ENCODE measurements at regions not wholly inside any gene's neighbourhood (a gene's known extent, or its start where the extent isn't known, plus 50 kb on each side); places are given as distances from the start of the nearest gene placed in this dataset.
A peak's percentile ranks its signal among the peaks of the same experiment; 100 is the strongest.

- TF ChIP-seq, protein P1, sequence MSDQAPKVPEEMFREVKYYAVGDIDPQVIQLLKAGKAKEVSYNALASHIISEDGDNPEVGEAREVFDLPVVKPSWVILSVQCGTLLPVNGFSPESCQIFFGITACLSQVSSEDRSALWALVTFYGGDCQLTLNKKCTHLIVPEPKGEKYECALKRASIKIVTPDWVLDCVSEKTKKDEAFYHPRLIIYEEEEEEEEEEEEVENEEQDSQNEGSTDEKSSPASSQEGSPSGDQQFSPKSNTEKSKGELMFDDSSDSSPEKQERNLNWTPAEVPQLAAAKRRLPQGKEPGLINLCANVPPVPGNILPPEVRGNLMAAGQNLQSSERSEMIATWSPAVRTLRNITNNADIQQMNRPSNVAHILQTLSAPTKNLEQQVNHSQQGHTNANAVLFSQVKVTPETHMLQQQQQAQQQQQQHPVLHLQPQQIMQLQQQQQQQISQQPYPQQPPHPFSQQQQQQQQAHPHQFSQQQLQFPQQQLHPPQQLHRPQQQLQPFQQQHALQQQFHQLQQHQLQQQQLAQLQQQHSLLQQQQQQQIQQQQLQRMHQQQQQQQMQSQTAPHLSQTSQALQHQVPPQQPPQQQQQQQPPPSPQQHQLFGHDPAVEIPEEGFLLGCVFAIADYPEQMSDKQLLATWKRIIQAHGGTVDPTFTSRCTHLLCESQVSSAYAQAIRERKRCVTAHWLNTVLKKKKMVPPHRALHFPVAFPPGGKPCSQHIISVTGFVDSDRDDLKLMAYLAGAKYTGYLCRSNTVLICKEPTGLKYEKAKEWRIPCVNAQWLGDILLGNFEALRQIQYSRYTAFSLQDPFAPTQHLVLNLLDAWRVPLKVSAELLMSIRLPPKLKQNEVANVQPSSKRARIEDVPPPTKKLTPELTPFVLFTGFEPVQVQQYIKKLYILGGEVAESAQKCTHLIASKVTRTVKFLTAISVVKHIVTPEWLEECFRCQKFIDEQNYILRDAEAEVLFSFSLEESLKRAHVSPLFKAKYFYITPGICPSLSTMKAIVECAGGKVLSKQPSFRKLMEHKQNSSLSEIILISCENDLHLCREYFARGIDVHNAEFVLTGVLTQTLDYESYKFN (CRISPR knock-in tag; conservative IDR thresholded peaks at IDR 0.05): no peak
- TF ChIP-seq KLF16 (CRISPR knock-in tag; IDR thresholded peaks at IDR 0.05) (no peak), NR1H2 (CRISPR knock-in tag; IDR thresholded peaks at IDR 0.05; ENCODE audit: borderline replicate concordance, low read depth) (no peak), PAF1 (CRISPR knock-in tag; IDR thresholded peaks at IDR 0.05) (no peak), TBL1XR1 (IDR thresholded peaks at IDR 0.05; ENCODE audit: borderline replicate concordance, low read length, partially characterized antibody) (no peak), ZNF768 (CRISPR knock-in tag; IDR thresholded peaks at IDR 0.05) (no peak), DR1 (CRISPR knock-in tag; IDR thresholded peaks at IDR 0.05) (no peak), ZNF710 (CRISPR knock-in tag; IDR thresholded peaks at IDR 0.05; ENCODE audit: borderline replicate concordance) (no peak)
- TF ChIP-seq, protein P2, sequence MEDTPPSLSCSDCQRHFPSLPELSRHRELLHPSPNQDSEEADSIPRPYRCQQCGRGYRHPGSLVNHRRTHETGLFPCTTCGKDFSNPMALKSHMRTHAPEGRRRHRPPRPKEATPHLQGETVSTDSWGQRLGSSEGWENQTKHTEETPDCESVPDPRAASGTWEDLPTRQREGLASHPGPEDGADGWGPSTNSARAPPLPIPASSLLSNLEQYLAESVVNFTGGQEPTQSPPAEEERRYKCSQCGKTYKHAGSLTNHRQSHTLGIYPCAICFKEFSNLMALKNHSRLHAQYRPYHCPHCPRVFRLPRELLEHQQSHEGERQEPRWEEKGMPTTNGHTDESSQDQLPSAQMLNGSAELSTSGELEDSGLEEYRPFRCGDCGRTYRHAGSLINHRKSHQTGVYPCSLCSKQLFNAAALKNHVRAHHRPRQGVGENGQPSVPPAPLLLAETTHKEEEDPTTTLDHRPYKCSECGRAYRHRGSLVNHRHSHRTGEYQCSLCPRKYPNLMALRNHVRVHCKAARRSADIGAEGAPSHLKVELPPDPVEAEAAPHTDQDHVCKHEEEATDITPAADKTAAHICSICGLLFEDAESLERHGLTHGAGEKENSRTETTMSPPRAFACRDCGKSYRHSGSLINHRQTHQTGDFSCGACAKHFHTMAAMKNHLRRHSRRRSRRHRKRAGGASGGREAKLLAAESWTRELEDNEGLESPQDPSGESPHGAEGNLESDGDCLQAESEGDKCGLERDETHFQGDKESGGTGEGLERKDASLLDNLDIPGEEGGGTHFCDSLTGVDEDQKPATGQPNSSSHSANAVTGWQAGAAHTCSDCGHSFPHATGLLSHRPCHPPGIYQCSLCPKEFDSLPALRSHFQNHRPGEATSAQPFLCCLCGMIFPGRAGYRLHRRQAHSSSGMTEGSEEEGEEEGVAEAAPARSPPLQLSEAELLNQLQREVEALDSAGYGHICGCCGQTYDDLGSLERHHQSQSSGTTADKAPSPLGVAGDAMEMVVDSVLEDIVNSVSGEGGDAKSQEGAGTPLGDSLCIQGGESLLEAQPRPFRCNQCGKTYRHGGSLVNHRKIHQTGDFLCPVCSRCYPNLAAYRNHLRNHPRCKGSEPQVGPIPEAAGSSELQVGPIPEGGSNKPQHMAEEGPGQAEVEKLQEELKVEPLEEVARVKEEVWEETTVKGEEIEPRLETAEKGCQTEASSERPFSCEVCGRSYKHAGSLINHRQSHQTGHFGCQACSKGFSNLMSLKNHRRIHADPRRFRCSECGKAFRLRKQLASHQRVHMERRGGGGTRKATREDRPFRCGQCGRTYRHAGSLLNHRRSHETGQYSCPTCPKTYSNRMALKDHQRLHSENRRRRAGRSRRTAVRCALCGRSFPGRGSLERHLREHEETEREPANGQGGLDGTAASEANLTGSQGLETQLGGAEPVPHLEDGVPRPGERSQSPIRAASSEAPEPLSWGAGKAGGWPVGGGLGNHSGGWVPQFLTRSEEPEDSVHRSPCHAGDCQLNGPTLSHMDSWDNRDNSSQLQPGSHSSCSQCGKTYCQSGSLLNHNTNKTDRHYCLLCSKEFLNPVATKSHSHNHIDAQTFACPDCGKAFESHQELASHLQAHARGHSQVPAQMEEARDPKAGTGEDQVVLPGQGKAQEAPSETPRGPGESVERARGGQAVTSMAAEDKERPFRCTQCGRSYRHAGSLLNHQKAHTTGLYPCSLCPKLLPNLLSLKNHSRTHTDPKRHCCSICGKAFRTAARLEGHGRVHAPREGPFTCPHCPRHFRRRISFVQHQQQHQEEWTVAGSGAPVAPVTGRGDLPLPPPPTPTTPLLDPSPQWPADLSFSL (CRISPR knock-in tag; IDR thresholded peaks at IDR 0.05): 0 out of 2 replicates have a peak, but pooled peaks have one; percentile 49
- TF ChIP-seq, protein P3, sequence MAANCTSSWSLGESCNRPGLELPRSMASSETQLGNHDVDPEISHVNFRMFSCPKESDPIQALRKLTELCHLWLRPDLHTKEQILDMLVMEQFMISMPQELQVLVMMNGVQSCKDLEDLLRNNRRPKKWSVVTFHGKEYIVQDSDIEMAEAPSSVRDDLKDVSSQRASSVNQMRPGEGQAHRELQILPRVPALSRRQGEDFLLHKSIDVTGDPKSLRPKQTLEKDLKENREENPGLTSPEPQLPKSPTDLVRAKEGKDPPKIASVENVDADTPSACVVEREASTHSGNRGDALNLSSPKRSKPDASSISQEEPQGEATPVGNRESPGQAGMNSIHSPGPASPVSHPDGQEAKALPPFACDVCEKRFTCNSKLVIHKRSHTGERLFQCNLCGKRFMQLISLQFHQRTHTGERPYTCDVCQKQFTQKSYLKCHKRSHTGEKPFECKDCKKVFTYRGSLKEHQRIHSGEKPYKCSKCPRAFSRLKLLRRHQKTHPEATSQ (CRISPR knock-in tag; IDR thresholded peaks at IDR 0.05; ENCODE audit: borderline replicate concordance): no peak
- TF ChIP-seq, protein P4, sequence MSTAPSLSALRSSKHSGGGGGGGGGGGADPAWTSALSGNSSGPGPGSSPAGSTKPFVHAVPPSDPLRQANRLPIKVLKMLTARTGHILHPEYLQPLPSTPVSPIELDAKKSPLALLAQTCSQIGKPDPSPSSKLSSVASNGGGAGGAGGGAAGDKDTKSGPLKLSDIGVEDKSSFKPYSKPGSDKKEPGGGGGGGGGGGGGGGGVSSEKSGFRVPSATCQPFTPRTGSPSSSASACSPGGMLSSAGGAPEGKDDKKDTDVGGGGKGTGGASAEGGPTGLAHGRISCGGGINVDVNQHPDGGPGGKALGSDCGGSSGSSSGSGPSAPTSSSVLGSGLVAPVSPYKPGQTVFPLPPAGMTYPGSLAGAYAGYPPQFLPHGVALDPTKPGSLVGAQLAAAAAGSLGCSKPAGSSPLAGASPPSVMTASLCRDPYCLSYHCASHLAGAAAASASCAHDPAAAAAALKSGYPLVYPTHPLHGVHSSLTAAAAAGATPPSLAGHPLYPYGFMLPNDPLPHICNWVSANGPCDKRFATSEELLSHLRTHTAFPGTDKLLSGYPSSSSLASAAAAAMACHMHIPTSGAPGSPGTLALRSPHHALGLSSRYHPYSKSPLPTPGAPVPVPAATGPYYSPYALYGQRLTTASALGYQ (CRISPR knock-in tag; IDR thresholded peaks at IDR 0.05): 0 out of 2 replicates have a peak, but pooled peaks have one; percentile 3
These were observed 262.9 kb downstream of the RHOU start (continued) for GRCh38 chr1:228998179-228998578.

All from HepG2 (cell line).